Type B pancreatic cell (in vitro differentiated cells): ENCODE measurements at regions not wholly inside any gene's neighbourhood (a gene's known extent, or its start where the extent isn't known, plus 50 kb on each side); places are given as distances from the start of the nearest gene placed in this dataset.

Source experiments
- DNase-seq: peaks from one replicate; pipeline ENCODE4 v3.0.0; 2021; ENCODE audit warnings: mixed read lengths; ENCODE audit not compliant: unreplicated experiment; ENCODE audit errors: extremely low spot score
- H3K27ac Mint-ChIP-seq: 2 replicates; pipeline ENCODE4 v1.8.0; 2021; ENCODE audit warnings: mild to moderate bottlenecking, mixed read lengths
- H3K27me3 Mint-ChIP-seq: 2 replicates; pipeline ENCODE4 v1.8.0; 2021; ENCODE audit warnings: mixed read lengths
- H3K36me3 Mint-ChIP-seq: 2 replicates; pipeline ENCODE4 v1.8.0; 2021; ENCODE audit warnings: mixed read lengths
- H3K4me1 Mint-ChIP-seq: one replicate; pipeline ENCODE4 v1.8.0; 2021; ENCODE audit warnings: mixed read lengths; ENCODE audit not compliant: unreplicated experiment
- H3K4me3 Mint-ChIP-seq: 2 replicates; pipeline ENCODE4 v1.8.0; 2021; ENCODE audit warnings: mild to moderate bottlenecking, mixed read lengths
- H3K9me3 Mint-ChIP-seq: 2 replicates; pipeline ENCODE4 v1.8.0; 2021; ENCODE audit warnings: mixed read lengths
- TF ChIP-seq, protein P1 (sequence below): fragments of 200-600 bp; sonication (generic); conservative IDR thresholded peaks from 2 replicates; pipeline ENCODE4 v1.5.0; 2021; ENCODE audit warnings: antibody characterized with exemption, mild to moderate bottlenecking

- Mint-ChIP-seq H3K9me3 (no peaks in the 10 kb centered on the region), H3K4me3 (no peak overlapping the region), H3K27me3 (no peaks in the 10 kb centered on the region), H3K36me3 (no peaks in the 10 kb centered on the region), H3K27ac (no peak overlapping the region), H3K4me1 (no peaks in the 10 kb centered on the region)
- no peak for DNase-seq
- TF ChIP-seq, protein P1, sequence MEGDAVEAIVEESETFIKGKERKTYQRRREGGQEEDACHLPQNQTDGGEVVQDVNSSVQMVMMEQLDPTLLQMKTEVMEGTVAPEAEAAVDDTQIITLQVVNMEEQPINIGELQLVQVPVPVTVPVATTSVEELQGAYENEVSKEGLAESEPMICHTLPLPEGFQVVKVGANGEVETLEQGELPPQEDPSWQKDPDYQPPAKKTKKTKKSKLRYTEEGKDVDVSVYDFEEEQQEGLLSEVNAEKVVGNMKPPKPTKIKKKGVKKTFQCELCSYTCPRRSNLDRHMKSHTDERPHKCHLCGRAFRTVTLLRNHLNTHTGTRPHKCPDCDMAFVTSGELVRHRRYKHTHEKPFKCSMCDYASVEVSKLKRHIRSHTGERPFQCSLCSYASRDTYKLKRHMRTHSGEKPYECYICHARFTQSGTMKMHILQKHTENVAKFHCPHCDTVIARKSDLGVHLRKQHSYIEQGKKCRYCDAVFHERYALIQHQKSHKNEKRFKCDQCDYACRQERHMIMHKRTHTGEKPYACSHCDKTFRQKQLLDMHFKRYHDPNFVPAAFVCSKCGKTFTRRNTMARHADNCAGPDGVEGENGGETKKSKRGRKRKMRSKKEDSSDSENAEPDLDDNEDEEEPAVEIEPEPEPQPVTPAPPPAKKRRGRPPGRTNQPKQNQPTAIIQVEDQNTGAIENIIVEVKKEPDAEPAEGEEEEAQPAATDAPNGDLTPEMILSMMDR: no peak
Observed at GRCh38 chr10:65348637-65349036, 1577.2 kb upstream of the LRRTM3 start.

GRCh38 chr10:65350611-65351010 lies 1575.2 kb upstream of the LRRTM3 start:
- Mint-ChIP-seq H3K27me3 (no peaks in the 10 kb centered on the region), H3K9me3 (no peaks in the 10 kb centered on the region), H3K36me3 (no peaks in the 10 kb centered on the region), H3K4me3 (no peak overlapping the region), H3K27ac (no peak overlapping the region), H3K4me1 (no peaks in the 10 kb centered on the region)
- DNase-seq: no peak
- TF ChIP-seq, protein P1: no peak

GRCh38 chr10:65355141-65355680 lies 1570.6 kb upstream of the LRRTM3 start:
- Mint-ChIP-seq H3K27ac (no peak overlapping the region), H3K4me1 (no peaks in the 10 kb centered on the region)
- no peak for DNase-seq

DNA sequence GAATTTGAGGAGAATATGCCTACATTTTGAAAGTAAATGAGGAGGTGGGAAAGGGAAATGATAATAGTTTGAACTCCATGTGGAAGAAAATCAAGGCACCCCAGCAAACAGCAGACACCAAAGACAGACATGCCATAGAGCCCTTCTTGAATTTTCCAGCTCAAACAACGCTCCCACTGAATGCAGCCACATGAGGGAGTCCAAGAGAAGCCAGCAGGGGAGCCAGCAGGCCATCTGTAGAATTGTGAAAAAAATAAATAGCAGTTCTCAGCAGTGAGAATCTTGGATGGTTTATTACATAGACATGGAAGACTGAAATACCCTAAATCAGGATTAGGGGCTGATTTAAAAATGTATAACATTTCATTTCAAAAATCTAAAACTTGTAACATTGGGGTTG lies 1567.3 kb upstream of the LRRTM3 start:
- H3K36me3 Mint-ChIP-seq: no peaks in the 10 kb centered on the region

More at GRCh38 chr10:65355141-65355680, 1570.6 kb upstream of the LRRTM3 start:
- Mint-ChIP-seq H3K27me3 (no peaks in the 10 kb centered on the region), H3K36me3 (no peaks in the 10 kb centered on the region), H3K9me3 (no peaks in the 10 kb centered on the region), H3K4me3 (no peak overlapping the region)
- TF ChIP-seq, protein P1: no peak

DNA sequence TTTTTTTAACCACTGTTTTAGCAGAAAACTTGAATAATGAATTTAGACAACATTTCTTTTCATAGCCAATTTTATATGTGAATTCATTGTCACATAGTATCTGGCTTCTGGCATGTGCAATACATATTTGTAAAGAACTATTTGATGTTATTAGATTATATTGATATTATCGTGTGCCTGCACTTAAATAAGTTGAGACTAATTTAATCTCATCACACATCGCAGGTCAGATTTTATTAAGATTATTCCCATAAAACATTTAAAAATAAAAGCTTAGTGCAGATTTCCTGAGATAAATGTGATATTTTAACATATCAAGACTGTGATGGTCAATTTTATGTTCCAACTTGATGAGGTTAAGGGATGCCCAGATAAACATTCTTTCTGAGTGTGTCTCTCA lies 1565.3 kb upstream of the LRRTM3 start:
- H3K9me3 Mint-ChIP-seq: no peaks in the 10 kb centered on the region
- TF ChIP-seq, protein P1: no peak

More for the DNA sequence above, 1567.3 kb upstream of the LRRTM3 start:
- TF ChIP-seq, protein P1: peak; percentile 61
- no peak overlapping the region for H3K27ac Mint-ChIP-seq
- peaks cover 3% of the 10 kb centered on the region for H3K27me3 Mint-ChIP-seq
- no peak overlapping the region for H3K4me3 Mint-ChIP-seq
- H3K9me3 Mint-ChIP-seq: no peaks in the 10 kb centered on the region
- no peak for DNase-seq
- no peaks in the 10 kb centered on the region for H3K4me1 Mint-ChIP-seq

GRCh38 chr10:65365878-65366277 lies 1560.0 kb upstream of the LRRTM3 start:
- TF ChIP-seq, protein P1: no peak
- Mint-ChIP-seq H3K27me3 (peaks cover 3% of the 10 kb centered on the region), H3K36me3 (no peaks in the 10 kb centered on the region), H3K4me3 (no peak overlapping the region), H3K4me1 (no peaks in the 10 kb centered on the region), H3K9me3 (no peaks in the 10 kb centered on the region), H3K27ac (no peak overlapping the region)
- DNase-seq: no peak

More for the DNA sequence above, 1565.3 kb upstream of the LRRTM3 start:
- Mint-ChIP-seq H3K4me1 (no peaks in the 10 kb centered on the region), H3K27me3 (peaks cover 3% of the 10 kb centered on the region), H3K27ac (no peak overlapping the region), H3K36me3 (no peaks in the 10 kb centered on the region), H3K4me3 (no peak overlapping the region)
- no peak for DNase-seq
